Head of caudate nucleus (tissue), 42 donors: ENCODE measurements at regions not wholly inside any gene's neighbourhood (a gene's known extent, or its start where the extent isn't known, plus 50 kb on each side); places are given as distances from the start of the nearest gene placed in this dataset.
"Not testable (repeated sequence)": the region's sequence is repeated elsewhere in the genome, so short reads cannot be mapped to it uniquely, and the experiment has no call there.

ENCODE experiments used
- DNase-seq, 42 donors: peaks; one replicate each; pipeline versions ENCODE4 v3.0.0 to v3.0.0-alpha.2; 2020 to 2021; ENCODE audit warnings: mixed read lengths in 7 of 42
- intact Hi-C: fragments of 100-400 bp; cut with DNase I; formaldehyde crosslinking; loops from one replicate; pipeline ENCODE4 v1.15.0; 2022

DNA sequence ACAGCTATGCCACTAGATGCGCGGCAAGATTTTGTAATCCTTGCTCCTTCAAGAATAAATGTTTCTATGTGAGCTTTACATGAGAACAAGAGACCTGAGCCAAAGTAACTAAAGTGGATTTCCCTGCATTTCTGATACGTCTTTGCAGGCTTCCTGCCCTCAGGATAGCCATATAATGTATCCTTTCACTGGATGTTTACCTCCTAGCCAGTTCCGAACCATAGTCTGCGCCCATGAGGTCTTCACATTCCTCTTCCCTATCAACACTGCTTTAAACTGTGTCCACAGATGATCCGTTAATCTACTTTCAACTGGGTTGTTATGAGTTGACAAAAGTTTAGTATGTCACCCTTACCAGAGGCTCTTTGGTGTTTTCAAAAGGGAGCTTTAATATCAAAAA is 1889.1 kb upstream of the AGA start:
- intact Hi-C loops: no loop called here
- DNase-seq: no peak

DNA sequence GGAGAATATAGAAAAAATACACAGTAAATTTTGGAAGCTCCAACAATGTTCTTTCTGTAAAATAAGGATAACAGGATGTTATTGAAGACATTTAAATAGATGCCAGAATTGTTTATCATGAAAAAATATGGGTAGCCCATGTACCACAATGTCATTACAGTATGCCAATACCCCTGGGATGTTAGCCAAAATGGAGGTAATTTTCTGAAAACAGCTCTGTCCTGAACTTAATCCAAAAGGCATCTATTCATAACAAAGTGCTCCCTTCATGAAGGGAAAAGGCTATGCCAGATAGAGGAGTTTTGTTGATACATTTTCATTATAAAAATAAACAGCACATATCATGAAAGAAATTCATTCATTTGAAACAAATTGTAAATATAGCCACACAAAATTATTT is 1902.6 kb upstream of the AGA start:
- intact Hi-C loops: no loop called here
- no peak for DNase-seq

DNA sequence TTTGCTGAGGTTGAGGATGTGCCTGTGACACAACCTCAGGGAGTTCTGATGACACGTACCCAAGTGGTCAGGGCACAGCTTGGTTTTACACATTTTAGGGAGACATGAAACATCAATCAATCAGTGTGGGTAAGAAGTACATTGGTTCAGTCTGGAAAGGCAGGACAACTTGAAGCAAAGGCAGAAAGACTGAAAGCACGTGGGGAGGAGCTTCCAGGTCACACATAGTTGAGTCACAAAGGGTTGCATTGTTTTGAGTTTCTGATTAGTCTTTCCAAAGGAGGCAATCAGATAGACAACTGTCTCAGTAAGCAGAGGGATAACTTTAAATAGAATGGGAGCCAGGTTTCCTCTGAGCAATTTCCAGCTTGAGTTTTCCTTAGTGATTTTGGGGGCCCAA is 1910.0 kb upstream of the AGA start:
- no peak for DNase-seq
- intact Hi-C loops: no loop called here

- intact Hi-C loops: no loop called here
- no peak for DNase-seq
Measured at GRCh38 chr4:179353786-179354185, 1911.5 kb upstream of the AGA start.

GRCh38 chr4:179361978-179362486 is 1919.8 kb upstream of the AGA start:
- DNase-seq: no peak
- intact Hi-C loops: no loop called here

DNA sequence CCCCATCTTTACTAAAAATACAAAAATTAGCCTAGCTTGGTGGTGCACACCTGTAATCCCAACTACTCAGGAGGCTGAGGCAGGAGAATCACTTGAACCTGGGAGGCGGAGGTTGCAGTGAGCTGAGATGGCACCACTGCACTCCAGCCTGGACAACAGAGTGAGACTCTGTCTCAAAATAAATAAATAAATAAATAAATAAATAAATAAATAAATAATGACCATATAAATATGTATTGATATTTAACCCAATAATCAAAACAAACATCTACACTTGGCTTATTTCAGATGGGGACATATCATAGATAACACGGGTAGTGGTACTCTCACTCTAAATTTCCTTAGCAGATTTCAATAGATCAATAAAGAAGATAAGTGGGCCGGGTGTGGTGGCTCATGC is 1923.7 kb upstream of the AGA start:
- DNase-seq, intact Hi-C loops: not testable (repeated sequence)

- intact Hi-C loops: no loop called here
- no peak for DNase-seq
Measured at GRCh38 chr4:179372242-179372641, 1930.0 kb upstream of the AGA start.

DNA sequence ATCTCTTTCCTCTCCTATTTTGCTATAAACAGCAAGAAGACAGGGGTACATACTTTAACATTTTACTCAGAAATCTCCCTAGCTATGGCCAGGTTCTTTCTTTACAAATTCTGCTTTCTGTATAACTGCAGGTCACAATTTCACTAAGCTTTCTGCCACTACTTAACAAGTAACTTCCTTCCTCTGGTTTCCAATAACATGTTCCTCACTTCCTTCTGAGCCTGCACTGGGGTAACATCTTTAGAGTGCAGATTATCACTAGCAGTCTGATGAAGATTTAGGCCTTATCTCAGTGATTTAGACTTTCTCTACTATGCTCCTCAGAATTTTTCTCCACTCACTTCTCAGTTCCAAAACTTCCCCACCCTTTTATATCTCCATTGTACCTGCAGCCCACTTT is 1930.5 kb upstream of the AGA start:
- intact Hi-C loops: no loop called here
- DNase-seq: no peak

DNA sequence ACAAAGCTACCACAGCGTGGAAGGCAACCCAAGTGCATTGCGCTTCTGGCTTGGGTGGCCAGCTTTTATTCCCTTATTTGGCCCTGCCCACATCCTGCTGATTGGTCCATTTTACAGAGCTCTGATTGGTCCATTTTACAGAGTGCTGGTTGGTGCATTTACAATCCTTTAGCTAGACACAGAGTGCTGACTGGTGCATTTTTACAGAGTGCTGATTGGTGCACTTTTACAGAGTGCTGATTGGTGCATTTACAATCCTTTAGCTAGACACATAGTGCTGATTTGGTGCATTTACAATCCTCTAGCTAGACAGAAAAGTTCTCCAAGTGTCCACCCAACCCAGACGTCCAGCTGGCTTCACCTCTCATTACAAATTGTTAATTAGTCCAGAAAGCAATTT is 1936.6 kb upstream of the AGA start:
- DNase-seq, intact Hi-C loops: not testable (repeated sequence)

DNA sequence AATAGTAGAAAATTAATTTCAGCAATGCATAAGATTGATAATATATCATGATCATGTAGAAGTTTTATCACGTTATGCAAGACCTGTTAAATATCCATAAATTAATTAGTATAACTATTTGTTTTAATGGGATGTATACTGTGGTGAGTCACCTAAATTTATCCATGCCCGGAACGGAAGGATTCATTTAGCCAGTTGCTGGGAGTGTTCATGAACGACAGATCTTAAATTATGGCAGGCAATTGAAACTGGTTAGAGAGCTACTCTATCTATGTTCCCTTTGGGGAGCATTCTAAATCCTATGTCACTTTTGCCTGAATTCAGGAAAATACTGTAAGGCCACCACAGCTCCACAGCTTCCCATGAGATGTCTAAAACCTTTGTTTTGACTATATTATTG is 1950.5 kb upstream of the AGA start:
- no peak for DNase-seq
- intact Hi-C loops: no loop called here

DNA sequence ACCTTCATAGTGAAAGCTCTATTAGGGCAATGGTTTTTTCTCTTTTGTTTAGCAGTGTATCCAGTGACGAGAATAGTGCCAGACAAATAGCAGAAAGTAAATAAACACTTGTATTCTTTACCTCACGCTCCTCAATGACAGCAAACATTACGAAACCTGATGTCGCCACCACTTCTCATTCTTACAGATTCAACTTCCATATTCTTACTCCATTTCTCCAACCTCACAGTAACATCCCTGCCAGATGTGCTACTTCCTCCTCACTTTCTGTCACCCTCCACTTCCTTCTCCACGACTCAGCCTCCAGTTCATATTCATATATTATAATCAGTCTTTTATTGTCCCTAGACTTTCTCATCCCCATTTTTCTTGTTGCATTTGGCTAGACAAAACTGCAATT is 1956.2 kb upstream of the AGA start:
- no peak for DNase-seq
- intact Hi-C loops: no loop called here

- no peak for DNase-seq
- intact Hi-C loops: no loop called here
Measured at GRCh38 chr4:179399054-179399782, 1957.0 kb upstream of the AGA start.

DNA sequence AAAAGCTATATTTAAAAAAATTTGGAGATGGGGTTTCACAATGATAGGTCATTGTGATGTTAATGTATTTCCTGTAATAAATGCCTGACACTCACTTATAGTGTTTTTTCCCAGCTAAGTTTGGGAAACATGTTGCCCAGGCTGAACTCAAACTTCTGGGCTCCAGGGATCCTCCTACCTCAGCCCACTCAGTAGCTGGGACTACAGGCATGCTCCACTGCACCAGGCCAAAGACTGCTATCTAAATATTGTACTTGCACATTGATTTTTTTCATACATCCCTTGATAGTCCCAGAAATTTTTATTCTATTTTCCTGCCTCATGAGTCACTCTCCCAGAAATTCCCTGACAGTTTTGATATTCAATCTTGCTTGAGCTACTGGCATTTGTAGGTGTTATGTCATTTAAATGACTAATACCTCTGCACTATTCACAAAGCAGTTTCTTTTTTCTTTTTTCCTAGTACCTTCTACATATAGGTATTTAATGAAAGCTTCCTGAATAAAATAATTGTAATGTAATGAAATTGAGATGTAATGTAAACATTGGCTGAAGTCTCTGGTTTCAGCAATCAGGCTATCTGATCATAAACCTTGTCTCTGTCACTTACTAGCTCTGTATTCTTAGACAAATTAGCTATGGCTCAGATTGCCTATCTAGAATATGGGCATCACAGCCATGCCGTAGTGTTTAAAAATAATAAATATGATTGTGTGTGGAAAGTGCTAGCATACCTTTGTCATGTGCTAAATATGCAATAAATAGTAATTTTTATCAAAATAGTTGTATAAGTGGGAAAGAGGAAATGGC is 1973.0 kb upstream of the AGA start:
- intact Hi-C loops: no loop called here
- DNase-seq: peak in 12 of 42 donors; percentile 3 to 53 (median 12)

DNA sequence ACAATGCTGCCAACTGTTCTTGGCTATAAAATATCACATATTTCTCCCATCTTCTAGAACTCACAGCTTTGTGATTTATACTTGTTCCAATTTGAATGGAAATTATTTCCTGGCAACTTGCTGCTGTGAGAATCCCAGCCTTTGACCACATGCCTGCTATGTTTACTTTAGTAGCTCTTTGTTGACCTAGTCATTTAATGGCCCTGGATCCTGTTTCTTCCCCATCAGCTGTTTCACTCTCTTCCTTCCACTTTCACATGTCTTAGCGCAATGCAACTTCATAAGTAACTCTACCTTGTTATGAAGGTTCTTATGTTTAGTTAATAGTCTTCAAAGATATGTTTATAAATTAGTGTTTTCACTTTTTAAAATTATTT is 1973.6 kb upstream of the AGA start:
- intact Hi-C loops: no loop called here
- no peak for DNase-seq

DNA sequence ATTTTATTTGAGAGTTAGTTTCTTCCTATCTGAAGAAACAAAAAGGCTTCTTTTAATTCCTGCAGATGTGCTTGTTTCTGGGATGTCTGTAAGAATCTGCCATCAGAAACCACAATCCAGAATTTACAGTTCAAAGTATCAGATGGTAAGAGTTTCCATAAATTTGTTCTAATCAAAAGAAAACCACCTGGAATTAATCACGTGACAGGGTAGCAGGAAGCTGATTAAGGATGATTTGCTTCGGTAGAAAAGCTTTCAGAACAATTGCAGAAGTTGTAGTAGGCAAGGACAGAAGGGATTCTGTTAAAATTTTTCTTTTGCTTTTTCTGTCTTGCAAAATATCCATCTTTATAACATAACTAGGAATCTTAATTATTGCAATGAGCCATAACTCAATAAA is 1975.1 kb upstream of the AGA start:
- DNase-seq: no peak
- intact Hi-C loops: no loop called here

- no peak for DNase-seq
- intact Hi-C loops: no loop called here
Measured at GRCh38 chr4:179437962-179438361, 1995.7 kb upstream of the AGA start.

DNA sequence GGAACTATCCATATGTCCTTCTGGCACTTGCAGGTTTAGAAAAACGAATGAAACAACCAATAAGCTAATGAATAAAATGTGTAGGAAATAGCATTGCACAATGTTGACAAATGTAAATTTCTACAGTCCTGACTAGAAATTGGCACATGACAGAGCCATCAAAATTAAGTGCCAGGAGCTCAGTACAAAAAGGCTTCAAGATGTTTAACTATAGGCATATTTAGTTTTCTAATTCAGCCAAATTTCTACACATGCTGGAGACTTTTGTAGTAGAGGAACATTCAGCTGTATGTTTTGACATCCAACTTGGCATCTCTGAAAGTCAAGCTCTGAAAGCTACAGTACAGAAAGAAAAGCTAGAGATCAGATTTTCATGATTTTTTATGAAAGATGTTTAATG is 1999.4 kb upstream of the AGA start:
- intact Hi-C loops: no loop called here
- DNase-seq: no peak

GRCh38 chr4:179447308-179447707 is 2005.1 kb upstream of the AGA start:
- peak in 17 of 42 donors; percentile 2 to 57 (median 21) for DNase-seq

DNA sequence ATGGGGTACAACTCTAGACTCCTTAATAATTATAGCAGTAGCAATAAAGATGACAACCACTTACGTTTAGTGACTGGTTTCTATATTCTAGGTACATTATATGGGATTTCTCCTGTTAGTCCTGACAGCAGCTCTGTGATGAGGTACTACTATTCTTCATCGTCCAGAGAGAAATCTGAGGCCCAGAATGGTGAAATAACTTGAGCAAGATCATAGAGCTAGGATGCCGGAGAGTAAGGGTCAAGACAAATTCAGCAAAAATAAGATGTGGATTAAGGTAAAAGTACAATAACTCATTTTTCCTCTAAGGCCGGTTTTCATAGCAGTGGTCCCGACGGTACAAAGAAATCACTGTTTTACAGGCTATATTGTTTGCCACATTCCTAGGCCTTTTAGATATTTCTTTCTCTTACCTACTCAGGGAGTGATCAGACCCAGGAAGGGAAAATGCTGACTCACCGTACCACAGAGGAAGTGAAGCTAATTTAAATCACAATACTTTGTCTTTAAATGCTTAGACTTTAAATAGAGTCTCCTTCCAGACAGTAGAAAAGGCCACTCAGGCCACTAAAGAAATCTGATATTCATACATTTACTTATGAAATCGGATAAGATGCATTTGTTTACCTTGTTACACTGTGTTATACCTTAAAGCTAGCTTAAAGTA is 2023.0 kb upstream of the AGA start:
- intact Hi-C loops: no loop called here
- DNase-seq: no peak

More at GRCh38 chr4:179447308-179447707, 2005.1 kb upstream of the AGA start:
- intact Hi-C loops: no loop called here

GRCh38 chr4:179467878-179468277 is 2025.6 kb upstream of the AGA start:
- DNase-seq: no peak

More at GRCh38 chr4:179467878-179468277, 2025.6 kb upstream of the AGA start:
- intact Hi-C loops: no loop called here
